ENCODE measurements at regions not wholly inside any gene's neighbourhood (a gene's known extent, or its start where the extent isn't known, plus 50 kb on each side); places are given as distances from the start of the nearest gene placed in this dataset.
A peak's percentile ranks its signal among the peaks of the same experiment; 100 is the strongest.

DNA sequence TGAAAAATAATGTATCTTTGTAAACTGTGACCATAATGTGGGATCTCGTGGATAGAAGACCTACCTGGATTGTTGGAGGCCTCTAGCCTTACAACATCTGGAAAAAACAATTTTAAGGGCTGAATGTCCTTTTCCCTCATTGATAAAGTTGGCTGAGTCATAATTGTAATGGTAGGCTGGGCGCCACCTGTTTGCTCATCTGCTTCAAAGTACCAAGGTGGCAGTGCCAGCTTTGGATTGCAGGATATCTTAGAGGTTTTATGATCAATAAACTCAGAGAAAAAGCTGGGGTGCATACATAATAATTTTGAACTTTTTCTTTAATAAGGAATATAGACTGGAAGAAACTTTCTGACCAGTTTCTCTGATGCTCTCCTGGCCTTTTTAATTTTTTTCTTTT, 653.4 kb downstream of the MMUT start:
- H3K36me3 ChIP-seq = no peaks in the 10 kb centered on the region
- H3K4me1 ChIP-seq = no peaks in the 10 kb centered on the region
- DNase-seq = no peak
- no peaks in the 10 kb centered on the region for H3K9me3 ChIP-seq
- H3K27ac ChIP-seq = no peak overlapping the region
- no peak for ATAC-seq (ENCODE audit: low FRiP score in 2 of 2)
- no peak overlapping the region for H3K4me3 ChIP-seq
- TF ChIP-seq POLR2A (IDR thresholded peaks at IDR 0.05) = no peak
- TF ChIP-seq, protein P1, sequence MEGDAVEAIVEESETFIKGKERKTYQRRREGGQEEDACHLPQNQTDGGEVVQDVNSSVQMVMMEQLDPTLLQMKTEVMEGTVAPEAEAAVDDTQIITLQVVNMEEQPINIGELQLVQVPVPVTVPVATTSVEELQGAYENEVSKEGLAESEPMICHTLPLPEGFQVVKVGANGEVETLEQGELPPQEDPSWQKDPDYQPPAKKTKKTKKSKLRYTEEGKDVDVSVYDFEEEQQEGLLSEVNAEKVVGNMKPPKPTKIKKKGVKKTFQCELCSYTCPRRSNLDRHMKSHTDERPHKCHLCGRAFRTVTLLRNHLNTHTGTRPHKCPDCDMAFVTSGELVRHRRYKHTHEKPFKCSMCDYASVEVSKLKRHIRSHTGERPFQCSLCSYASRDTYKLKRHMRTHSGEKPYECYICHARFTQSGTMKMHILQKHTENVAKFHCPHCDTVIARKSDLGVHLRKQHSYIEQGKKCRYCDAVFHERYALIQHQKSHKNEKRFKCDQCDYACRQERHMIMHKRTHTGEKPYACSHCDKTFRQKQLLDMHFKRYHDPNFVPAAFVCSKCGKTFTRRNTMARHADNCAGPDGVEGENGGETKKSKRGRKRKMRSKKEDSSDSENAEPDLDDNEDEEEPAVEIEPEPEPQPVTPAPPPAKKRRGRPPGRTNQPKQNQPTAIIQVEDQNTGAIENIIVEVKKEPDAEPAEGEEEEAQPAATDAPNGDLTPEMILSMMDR (IDR thresholded peaks at IDR 0.05) = no peak
- TF ChIP-seq POLR2AphosphoS5 (IDR thresholded peaks at IDR 0.05) = no peak
- TF ChIP-seq EP300 (IDR thresholded peaks at IDR 0.05) = no peak
- 67 to 81% methylated on average over 2 of the region's 2 CpGs for WGBS, 2 donors
- no peaks in the 10 kb centered on the region for H3K27me3 ChIP-seq

DNA sequence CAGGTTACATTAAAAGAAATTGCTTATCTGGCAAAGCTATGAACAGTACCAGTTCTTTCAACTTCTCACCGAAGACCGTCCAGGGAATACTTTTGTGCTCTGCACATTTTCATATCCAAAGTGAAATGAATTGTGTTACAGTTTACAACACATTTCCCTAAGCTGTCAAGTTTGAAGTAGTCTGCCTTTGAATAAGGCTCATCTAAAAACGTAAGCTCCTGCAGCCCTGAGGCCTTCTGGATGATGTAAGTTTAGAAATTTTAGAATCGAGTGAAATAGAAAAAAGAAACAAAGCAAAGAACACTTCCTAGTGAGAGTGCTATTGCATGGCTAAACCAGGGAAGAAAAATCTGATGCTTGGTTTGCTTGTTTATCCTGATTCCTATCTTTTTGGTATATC, 653.8 kb downstream of the MMUT start:
- H3K4me1 ChIP-seq = no peaks in the 10 kb centered on the region
- H3K27me3 ChIP-seq = no peaks in the 10 kb centered on the region
- ATAC-seq (ENCODE audit: low FRiP score in 2 of 2) = no peak
- no peaks in the 10 kb centered on the region for H3K9me3 ChIP-seq
- no peak for DNase-seq
- TF ChIP-seq EP300 (IDR thresholded peaks at IDR 0.05) (no peak), POLR2A (IDR thresholded peaks at IDR 0.05) (no peak), POLR2AphosphoS5 (IDR thresholded peaks at IDR 0.05) (no peak)
- TF ChIP-seq, protein P1 (IDR thresholded peaks at IDR 0.05) = no peak
- H3K27ac ChIP-seq = no peak overlapping the region
- H3K4me3 ChIP-seq = no peak overlapping the region
- H3K36me3 ChIP-seq = no peaks in the 10 kb centered on the region
- WGBS, 2 donors = 69 to 78% methylated on average over 4 of the region's 4 CpGs

DNA sequence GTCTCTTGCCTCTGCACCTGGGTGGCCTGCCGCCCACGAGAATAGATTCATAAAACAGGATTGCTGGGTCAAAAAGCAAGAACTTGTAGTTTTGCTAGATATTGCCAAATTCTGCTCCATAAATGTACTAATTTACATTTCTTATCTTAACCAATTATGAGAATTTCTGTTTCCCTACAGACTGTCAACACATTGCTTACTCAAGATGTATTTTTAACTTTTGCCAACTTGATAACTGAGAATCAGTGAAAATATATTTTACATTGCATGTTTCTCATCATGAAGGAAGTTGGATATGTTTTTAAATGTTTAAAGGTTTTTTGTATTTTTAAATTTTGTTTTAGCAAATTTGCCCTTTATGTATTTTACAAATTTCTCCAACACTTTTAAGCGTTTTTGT, 664.8 kb downstream of the MMUT start:
- ATAC-seq (ENCODE audit: low FRiP score in 2 of 2) (no peak), DNase-seq (no peak)
- 84 to 92% methylated on average over 3 of the region's 3 CpGs for WGBS, 2 donors
- H3K36me3 ChIP-seq = no peaks in the 10 kb centered on the region
- H3K4me3 ChIP-seq = no peak overlapping the region
- no peak for TF ChIP-seq POLR2A (IDR thresholded peaks at IDR 0.05)
- no peak for TF ChIP-seq EP300 (IDR thresholded peaks at IDR 0.05)
- TF ChIP-seq POLR2AphosphoS5 (IDR thresholded peaks at IDR 0.05) = no peak
- TF ChIP-seq, protein P1 (IDR thresholded peaks at IDR 0.05) = no peak
- H3K27me3 ChIP-seq = no peaks in the 10 kb centered on the region
- H3K4me1 ChIP-seq = no peaks in the 10 kb centered on the region
- no peaks in the 10 kb centered on the region for H3K9me3 ChIP-seq
- H3K27ac ChIP-seq = no peak overlapping the region

DNA sequence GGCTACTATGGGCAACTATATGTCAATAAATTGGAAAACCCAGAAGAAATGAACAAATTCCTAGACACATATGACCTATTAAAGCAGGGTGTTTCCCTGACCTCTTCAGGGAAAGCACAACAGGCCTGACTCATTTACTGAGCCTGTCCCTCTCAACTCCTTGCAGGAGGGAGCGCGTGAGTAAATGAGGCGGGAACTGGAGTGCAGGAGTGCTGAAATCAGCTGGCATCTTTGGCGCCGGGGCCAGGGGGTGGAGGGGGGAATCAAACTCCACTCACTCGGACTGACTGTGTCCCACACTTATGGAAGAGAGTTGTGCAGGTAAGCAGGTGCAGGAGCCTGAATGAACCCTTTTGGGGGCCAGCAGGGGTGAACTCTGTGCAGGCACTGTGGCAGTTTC, 671.2 kb upstream of the PTCHD4 start:
- peak in 1 of 2 donors; percentile 1 for DNase-seq
- Histone ChIP-seq H3K4me1 (no peaks in the 10 kb centered on the region), H3K27me3 (no peaks in the 10 kb centered on the region), H3K27ac (no peak overlapping the region), H3K4me3 (no peak overlapping the region), H3K9me3 (no peaks in the 10 kb centered on the region), H3K36me3 (no peaks in the 10 kb centered on the region)
- ATAC-seq (ENCODE audit: low FRiP score in 2 of 2) = no peak
- WGBS, 2 donors = 84% methylated on average over 6 of the region's 6 CpGs
- TF ChIP-seq, protein P1 (IDR thresholded peaks at IDR 0.05) = no peak
- TF ChIP-seq POLR2AphosphoS5 (IDR thresholded peaks at IDR 0.05) (no peak), POLR2A (IDR thresholded peaks at IDR 0.05) (no peak), EP300 (IDR thresholded peaks at IDR 0.05) (no peak)

DNA sequence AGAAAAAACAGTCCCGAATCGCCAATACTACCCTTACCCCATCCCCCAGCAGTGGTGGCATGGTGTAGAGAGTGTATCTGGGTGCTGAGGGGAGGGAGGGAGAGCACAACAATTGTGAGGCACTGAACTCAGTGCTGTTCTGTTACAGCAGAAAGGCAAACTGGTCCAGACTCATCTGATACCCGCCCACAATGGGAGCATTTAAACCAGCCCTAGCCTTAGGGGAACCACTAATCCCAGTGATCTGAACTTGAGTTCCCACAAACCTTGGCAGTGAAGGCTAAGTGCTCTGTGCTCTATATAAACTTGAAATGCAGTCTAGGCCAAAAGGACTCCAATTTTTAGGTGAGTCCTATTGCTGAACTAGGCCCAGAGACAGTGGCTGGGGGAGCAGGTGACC, 666.4 kb upstream of the PTCHD4 start:
- TF ChIP-seq, protein P1 (IDR thresholded peaks at IDR 0.05) = no peak
- TF ChIP-seq EP300 (IDR thresholded peaks at IDR 0.05) (no peak), POLR2AphosphoS5 (IDR thresholded peaks at IDR 0.05) (no peak)
- WGBS, 2 donors = 86 to 91% methylated on average over 3 of the region's 3 CpGs
- peak in 1 of 2 donors; percentile 46 for ATAC-seq (ENCODE audit: low FRiP score in 2 of 2)

More for the DNA sequence above, 666.4 kb upstream of the PTCHD4 start:
- Histone ChIP-seq H3K27me3 (no peaks in the 10 kb centered on the region), H3K4me3 (no peak overlapping the region), H3K27ac (no peak overlapping the region), H3K9me3 (no peaks in the 10 kb centered on the region), H3K36me3 (no peaks in the 10 kb centered on the region), H3K4me1 (no peaks in the 10 kb centered on the region)
- no peak for DNase-seq
